GM23248 (cell line): ENCODE measurements at regions not wholly inside any gene's neighbourhood (a gene's known extent, or its start where the extent isn't known, plus 50 kb on each side); places are given as distances from the start of the nearest gene placed in this dataset.

Experiments
- DNase-seq: peaks from one replicate; pipeline ENCODE4 v3.0.0-alpha.2; 2015
- H2AFZ ChIP-seq: fragments of 200-600 bp; sonication (generic); 2 replicates; pipeline ENCODE4 v1.6.1; 2016; ENCODE audit warnings: antibody characterized with exemption
- H3F3A ChIP-seq: fragments of 200-600 bp; sonication (generic); 2 replicates; pipeline ENCODE4 v1.6.1; 2016; ENCODE audit warnings: mild to moderate bottlenecking, antibody characterized with exemption, mixed run types; ENCODE audit not compliant: insufficient read depth
- H3K27ac ChIP-seq: fragments of 200-600 bp; sonication (generic); 2 replicates; pipeline ENCODE4 v1.5.1; 2016; ENCODE audit warnings: mild to moderate bottlenecking
- H3K27me3 ChIP-seq: fragments of 200-600 bp; sonication (generic); replicated peaks from 2 replicates; pipeline ENCODE4 v1.6.1; 2016; ENCODE audit warnings: mild to moderate bottlenecking; ENCODE audit not compliant: insufficient read depth
- H3K36me3 ChIP-seq: fragments of 200-600 bp; sonication (generic); 2 replicates; pipeline ENCODE4 v1.6.1; 2016; ENCODE audit warnings: low read depth, mild to moderate bottlenecking
- H3K4me1 ChIP-seq: fragments of 200-600 bp; sonication (generic); 2 replicates; pipeline ENCODE4 v1.6.1; 2016; ENCODE audit warnings: mild to moderate bottlenecking; ENCODE audit not compliant: insufficient read depth
- H3K4me2 ChIP-seq: fragments of 200-600 bp; sonication (generic); one replicate; pipeline ENCODE4 v1.6.1; 2016; ENCODE audit warnings: mild to moderate bottlenecking; ENCODE audit not compliant: unreplicated experiment
- H3K4me3 ChIP-seq: fragments of 200-600 bp; sonication (generic); 2 replicates; pipeline ENCODE4 v1.5.1; 2016; ENCODE audit warnings: mild to moderate bottlenecking
- H3K79me2 ChIP-seq: fragments of 200-600 bp; sonication (generic); 2 replicates; pipeline ENCODE4 v1.6.1; 2016; ENCODE audit warnings: mild to moderate bottlenecking; ENCODE audit not compliant: insufficient read depth
- H3K9ac ChIP-seq: fragments of 200-600 bp; sonication (generic); 2 replicates; pipeline ENCODE4 v1.6.1; 2016; ENCODE audit warnings: mild to moderate bottlenecking
- H3K9me2 ChIP-seq: fragments of 200-600 bp; sonication (generic); 2 replicates; pipeline ENCODE4 v1.6.1; 2016; ENCODE audit warnings: mixed run types, mild to moderate bottlenecking, moderate library complexity; ENCODE audit not compliant: insufficient read depth
- H3K9me3 ChIP-seq: fragments of 200-600 bp; sonication (generic); one replicate; pipeline ENCODE4 v1.6.1; 2017; ENCODE audit warnings: low read depth
- H4K20me1 ChIP-seq: fragments of 200-600 bp; sonication (generic); 2 replicates; pipeline ENCODE4 v1.6.0; 2016; ENCODE audit not compliant: insufficient read depth
- EZH2 ChIP-seq: fragments of 200-600 bp; sonication (generic); IDR thresholded peaks from 2 replicates; pipeline ENCODE4 v1.6.1; 2018; ENCODE audit warnings: antibody characterized with exemption, mild to moderate bottlenecking; ENCODE audit not compliant: insufficient read depth, poor library complexity, severe bottlenecking
- EZH2phosphoT487 ChIP-seq: fragments of 200-600 bp; sonication (generic); IDR thresholded peaks from 2 replicates; pipeline ENCODE4 v1.6.1; 2018; ENCODE audit warnings: antibody characterized with exemption, moderate library complexity, mild to moderate bottlenecking, low read depth; ENCODE audit not compliant: insufficient read depth
- WGBS, 2 experiments: methylation state at CpG; one replicate each; pipeline ENCODE4 v1.1.6; 2015 to 2017; ENCODE audit warnings: low lambda C conversion rate in 2 of 2, low coverage in 1 of 2; ENCODE audit errors: missing lambda C conversion rate in 2 of 2; 5-methylcytosine and 5-hydroxymethylcytosine counted together
- in situ Hi-C: fragments of 300-500 bp; cut with MboI; formaldehyde crosslinking; loops from 2 replicates; pipeline ENCODE4 v1.15.0; 2020

- no peaks in the 10 kb centered on the region for H3K9me2 ChIP-seq
- no peaks in the 10 kb centered on the region for H3F3A ChIP-seq
- peaks cover 59% of the 10 kb centered on the region for H3K27me3 ChIP-seq
- TF ChIP-seq EZH2 (no peak), EZH2phosphoT487 (no peak)
- no peaks in the 10 kb centered on the region for H3K36me3 ChIP-seq
- H3K79me2 ChIP-seq, result no peaks in the 10 kb centered on the region
- H3K4me1 ChIP-seq, result no peaks in the 10 kb centered on the region
- DNase-seq, result no peak
- H3K9ac ChIP-seq, result no peak overlapping the region
- H2AFZ ChIP-seq, result no peak overlapping the region
- no peaks in the 10 kb centered on the region for H4K20me1 ChIP-seq
- H3K9me3 ChIP-seq, result no peaks in the 10 kb centered on the region
- no peak overlapping the region for H3K4me2 ChIP-seq
- H3K4me3 ChIP-seq, result no peak overlapping the region
- 32 to 38% methylated on average over 7 of the region's 7 CpGs for WGBS, 2 experiments
- H3K27ac ChIP-seq, result no peak overlapping the region
- in situ Hi-C loops, result no loop called here
These were observed 62.2 kb upstream of the VPREB1 start for GRCh38 chr22:22182218-22182989.

GRCh38 chr22:22181341-22181850 lies 63.2 kb upstream of the VPREB1 start:
- Histone ChIP-seq H3K27me3 (peaks cover 57% of the 10 kb centered on the region), H3K9me2 (no peaks in the 10 kb centered on the region), H3K4me2 (no peak overlapping the region), H3K4me1 (no peaks in the 10 kb centered on the region), H2AFZ (no peak overlapping the region), H3F3A (no peaks in the 10 kb centered on the region), H3K79me2 (no peaks in the 10 kb centered on the region), H3K9me3 (no peaks in the 10 kb centered on the region), H3K36me3 (no peaks in the 10 kb centered on the region), H4K20me1 (no peaks in the 10 kb centered on the region), H3K4me3 (no peak overlapping the region), H3K9ac (no peak overlapping the region), H3K27ac (no peak overlapping the region)
- no peak for TF ChIP-seq EZH2phosphoT487
- no peak for TF ChIP-seq EZH2
- DNase-seq, result no peak
- in situ Hi-C loops, result no loop called here
- 50 to 57% methylated on average over 3 of the region's 3 CpGs for WGBS, 2 experiments

GRCh38 chr22:22180738-22181285 lies 63.8 kb upstream of the VPREB1 start:
- Histone ChIP-seq H3K9me2 (no peaks in the 10 kb centered on the region), H3K4me1 (no peaks in the 10 kb centered on the region), H3K27ac (no peak overlapping the region), H4K20me1 (no peaks in the 10 kb centered on the region), H3K79me2 (no peaks in the 10 kb centered on the region), H3K4me2 (no peak overlapping the region), H3F3A (no peaks in the 10 kb centered on the region), H3K9ac (no peak overlapping the region), H3K9me3 (no peaks in the 10 kb centered on the region), H3K4me3 (no peak overlapping the region), H2AFZ (no peak overlapping the region), H3K27me3 (peaks cover 62% of the 10 kb centered on the region), H3K36me3 (no peaks in the 10 kb centered on the region)
- DNase-seq, result no peak
- 24 to 26% methylated on average over 5 of the region's 5 CpGs for WGBS, 2 experiments
- in situ Hi-C loops, result no loop called here
- TF ChIP-seq EZH2 (no peak), EZH2phosphoT487 (no peak)

- TF ChIP-seq EZH2, result no peak
- TF ChIP-seq EZH2phosphoT487, result no peak
These were observed 64.7 kb upstream of the VPREB1 start for GRCh38 chr22:22179858-22180257.

GRCh38 chr22:22178992-22179391 lies 65.6 kb upstream of the VPREB1 start:
- DNase-seq, result no peak
- Histone ChIP-seq H4K20me1 (no peaks in the 10 kb centered on the region), H3K4me2 (no peak overlapping the region), H3K79me2 (no peaks in the 10 kb centered on the region), H3K4me1 (no peaks in the 10 kb centered on the region), H3K9me2 (no peaks in the 10 kb centered on the region), H3K36me3 (no peaks in the 10 kb centered on the region), H3K27ac (no peak overlapping the region), H3K9ac (no peak overlapping the region), H3F3A (no peaks in the 10 kb centered on the region), H3K4me3 (no peak overlapping the region), H3K9me3 (no peaks in the 10 kb centered on the region), H2AFZ (no peak overlapping the region), H3K27me3 (peaks cover 51% of the 10 kb centered on the region)
- WGBS, 2 experiments, result 43 to 49% methylated on average over 2 of the region's 2 CpGs
- TF ChIP-seq EZH2 (no peak), EZH2phosphoT487 (no peak)
- in situ Hi-C loops, result no loop called here

More at GRCh38 chr22:22179858-22180257, 64.7 kb upstream of the VPREB1 start:
- H3K4me2 ChIP-seq, result no peak overlapping the region
- no peaks in the 10 kb centered on the region for H4K20me1 ChIP-seq
- H2AFZ ChIP-seq, result no peak overlapping the region
- no peak for DNase-seq
- no peak overlapping the region for H3K9ac ChIP-seq
- no peaks in the 10 kb centered on the region for H3K9me2 ChIP-seq
- no peaks in the 10 kb centered on the region for H3F3A ChIP-seq
- peaks cover 60% of the 10 kb centered on the region for H3K27me3 ChIP-seq
- in situ Hi-C loops, result no loop called here
- no peak overlapping the region for H3K27ac ChIP-seq
- no peak overlapping the region for H3K4me3 ChIP-seq
- 25 to 38% methylated on average over 3 of the region's 3 CpGs for WGBS, 2 experiments
- H3K4me1 ChIP-seq, result no peaks in the 10 kb centered on the region
- no peaks in the 10 kb centered on the region for H3K9me3 ChIP-seq
- H3K79me2 ChIP-seq, result no peaks in the 10 kb centered on the region
- no peaks in the 10 kb centered on the region for H3K36me3 ChIP-seq
